ENCODE measurements at regions not wholly inside any gene's neighbourhood (a gene's known extent, or its start where the extent isn't known, plus 50 kb on each side); places are given as distances from the start of the nearest gene placed in this dataset.

DNA sequence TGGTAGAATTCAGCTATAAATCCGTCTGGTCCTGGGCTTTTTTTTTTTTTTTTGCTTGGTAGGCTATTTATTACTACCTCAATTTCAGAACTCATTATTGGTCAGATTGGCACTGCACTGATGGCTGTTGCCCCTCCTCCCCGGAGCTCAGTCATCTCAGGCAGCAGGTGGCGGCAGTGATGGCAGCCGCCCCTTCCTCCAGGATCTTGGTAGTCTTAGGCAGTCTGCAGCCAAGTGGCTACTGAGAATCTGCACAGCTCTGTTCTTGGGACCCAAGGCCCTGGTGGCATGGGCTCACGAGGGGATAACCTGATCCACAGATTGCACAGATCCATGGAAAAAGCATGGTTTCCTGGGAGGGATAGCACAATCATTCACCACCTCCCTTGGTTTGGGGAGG is 77.9 kb downstream of the GPR85 start:
- TF ChIP-seq, protein P1, sequence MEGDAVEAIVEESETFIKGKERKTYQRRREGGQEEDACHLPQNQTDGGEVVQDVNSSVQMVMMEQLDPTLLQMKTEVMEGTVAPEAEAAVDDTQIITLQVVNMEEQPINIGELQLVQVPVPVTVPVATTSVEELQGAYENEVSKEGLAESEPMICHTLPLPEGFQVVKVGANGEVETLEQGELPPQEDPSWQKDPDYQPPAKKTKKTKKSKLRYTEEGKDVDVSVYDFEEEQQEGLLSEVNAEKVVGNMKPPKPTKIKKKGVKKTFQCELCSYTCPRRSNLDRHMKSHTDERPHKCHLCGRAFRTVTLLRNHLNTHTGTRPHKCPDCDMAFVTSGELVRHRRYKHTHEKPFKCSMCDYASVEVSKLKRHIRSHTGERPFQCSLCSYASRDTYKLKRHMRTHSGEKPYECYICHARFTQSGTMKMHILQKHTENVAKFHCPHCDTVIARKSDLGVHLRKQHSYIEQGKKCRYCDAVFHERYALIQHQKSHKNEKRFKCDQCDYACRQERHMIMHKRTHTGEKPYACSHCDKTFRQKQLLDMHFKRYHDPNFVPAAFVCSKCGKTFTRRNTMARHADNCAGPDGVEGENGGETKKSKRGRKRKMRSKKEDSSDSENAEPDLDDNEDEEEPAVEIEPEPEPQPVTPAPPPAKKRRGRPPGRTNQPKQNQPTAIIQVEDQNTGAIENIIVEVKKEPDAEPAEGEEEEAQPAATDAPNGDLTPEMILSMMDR (IDR thresholded peaks at IDR 0.05) = no peak
- TF ChIP-seq POLR2AphosphoS5 (IDR thresholded peaks at IDR 0.05) (no peak), POLR2A (IDR thresholded peaks at IDR 0.05) (no peak), EP300 (IDR thresholded peaks at IDR 0.05; ENCODE audit: low read depth) (no peak)
